GM21723 (cell line): ENCODE measurements at regions not wholly inside any gene's neighbourhood (a gene's known extent, or its start where the extent isn't known, plus 50 kb on each side); places are given as distances from the start of the nearest gene placed in this dataset.

Experiments
- ATAC-seq: cut with Tn5 transposase; IDR thresholded peaks from one replicate; pipeline ENCODE4 v1.9.1; 2021; ENCODE audit warnings: mild to moderate bottlenecking, moderate library complexity; ENCODE audit not compliant: unreplicated experiment

GRCh38 chr5:61820836-61821235 lies 485.2 kb upstream of the KIF2A start:
- ATAC-seq = no peak

- ATAC-seq = no peak
Measured at GRCh38 chr5:61821561-61821960, 484.4 kb upstream of the KIF2A start.

GRCh38 chr5:61822584-61822983 lies 483.4 kb upstream of the KIF2A start:
- ATAC-seq = no peak

- ATAC-seq = no peak
Measured at GRCh38 chr5:61823065-61823464, 482.9 kb upstream of the KIF2A start.

DNA sequence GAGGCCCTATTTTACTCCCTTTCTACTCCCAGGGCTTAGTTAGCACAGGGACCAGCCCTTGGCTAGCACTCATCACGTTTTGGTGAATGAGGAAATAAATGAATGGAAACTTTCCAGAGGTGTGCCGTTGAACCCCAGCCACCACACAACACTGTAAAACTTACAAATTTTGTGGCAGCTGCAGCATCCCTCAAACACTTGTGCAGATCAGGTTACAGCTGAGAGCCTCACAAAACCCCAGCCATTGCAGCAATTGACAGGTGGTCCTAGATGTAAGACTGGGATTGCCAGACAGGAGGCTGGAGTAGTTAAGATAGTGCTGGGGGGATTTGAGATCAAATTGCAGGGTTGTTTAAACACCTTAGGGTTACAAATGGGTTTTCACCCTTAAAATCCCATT lies 482.2 kb upstream of the KIF2A start:
- ATAC-seq = no peak

DNA sequence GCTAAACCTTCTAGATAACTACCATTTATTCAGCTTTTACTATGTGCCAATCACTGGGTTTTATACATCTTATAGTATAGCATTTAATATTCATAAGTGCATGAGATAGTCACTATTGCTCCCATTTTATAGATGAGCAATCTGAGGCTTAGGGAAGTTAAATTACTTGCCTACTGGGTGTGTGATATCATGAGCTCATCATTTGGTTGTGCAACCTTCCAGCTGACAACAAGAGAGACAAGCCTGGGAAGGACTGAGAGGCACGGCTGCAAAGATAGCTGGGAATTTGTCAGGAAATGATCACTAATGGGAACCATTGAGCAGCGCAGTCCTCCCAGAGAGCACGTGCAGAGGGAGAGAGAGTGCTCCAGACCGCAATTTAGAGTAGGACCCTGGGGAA lies 481.6 kb upstream of the KIF2A start:
- ATAC-seq = no peak

- no peak for ATAC-seq
Measured at GRCh38 chr5:61827445-61827975, 478.5 kb upstream of the KIF2A start.

DNA sequence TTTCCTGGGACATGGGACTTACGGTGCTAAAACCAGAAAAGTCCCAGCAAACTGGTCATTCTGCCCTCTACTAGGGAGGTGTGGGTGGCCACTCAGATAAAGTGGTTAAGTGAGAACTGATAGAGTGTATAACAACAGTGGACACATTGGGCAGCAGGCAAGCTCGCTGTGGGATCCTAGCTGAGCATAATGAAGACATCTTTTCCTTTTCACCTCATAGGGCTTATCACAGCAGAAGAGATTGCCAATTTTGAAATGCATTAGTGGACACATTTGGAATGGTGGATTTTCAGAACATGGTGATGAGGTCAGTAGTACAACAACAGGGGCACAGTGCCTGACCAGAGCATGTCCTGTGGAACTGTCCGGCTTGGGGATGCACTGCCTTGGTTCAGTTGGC lies 477.1 kb upstream of the KIF2A start:
- ATAC-seq = no peak

- no peak for ATAC-seq
Measured at GRCh38 chr5:61831736-61832135, 474.3 kb upstream of the KIF2A start.

GRCh38 chr5:61837788-61838187 lies 468.2 kb upstream of the KIF2A start:
- no peak for ATAC-seq

DNA sequence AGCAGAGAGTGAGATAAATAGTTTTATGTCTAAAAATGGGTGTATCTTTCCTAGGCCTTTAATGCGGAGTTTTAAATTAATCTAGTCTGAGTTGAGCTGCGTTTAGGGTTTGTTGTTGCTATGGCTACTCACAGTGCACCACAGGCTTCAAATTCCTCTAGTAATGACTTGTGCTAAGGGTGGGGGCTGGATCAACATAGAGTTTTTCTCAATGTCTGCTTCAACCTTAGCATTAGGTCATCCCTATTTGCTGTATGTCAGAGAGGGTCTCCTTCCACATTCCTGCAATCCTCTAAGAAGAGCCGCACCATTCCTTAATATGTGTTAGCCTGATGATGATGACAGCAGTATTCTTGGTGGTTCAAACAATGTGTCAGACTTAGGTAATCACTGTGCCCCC lies 465.6 kb upstream of the KIF2A start:
- no peak for ATAC-seq

GRCh38 chr5:61842840-61843239 lies 463.2 kb upstream of the KIF2A start:
- no peak for ATAC-seq

DNA sequence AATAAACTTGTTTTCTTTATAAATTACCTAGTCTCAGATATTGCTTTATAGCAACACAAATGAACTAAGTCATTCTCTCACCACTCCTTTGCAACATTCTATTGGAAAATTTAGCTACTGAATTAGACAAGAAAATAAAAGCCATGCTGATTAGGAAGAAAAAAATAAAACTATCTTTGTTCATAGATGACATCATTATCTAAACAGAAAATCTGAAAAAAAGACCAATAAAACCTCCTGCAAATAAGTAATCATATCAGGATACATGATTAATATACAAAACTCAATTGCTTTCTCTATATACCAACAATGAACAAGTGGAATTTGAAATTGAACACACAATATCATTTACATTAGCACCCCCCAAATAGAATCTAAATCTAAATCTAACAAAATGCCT lies 455.3 kb upstream of the KIF2A start:
- ATAC-seq = no peak

DNA sequence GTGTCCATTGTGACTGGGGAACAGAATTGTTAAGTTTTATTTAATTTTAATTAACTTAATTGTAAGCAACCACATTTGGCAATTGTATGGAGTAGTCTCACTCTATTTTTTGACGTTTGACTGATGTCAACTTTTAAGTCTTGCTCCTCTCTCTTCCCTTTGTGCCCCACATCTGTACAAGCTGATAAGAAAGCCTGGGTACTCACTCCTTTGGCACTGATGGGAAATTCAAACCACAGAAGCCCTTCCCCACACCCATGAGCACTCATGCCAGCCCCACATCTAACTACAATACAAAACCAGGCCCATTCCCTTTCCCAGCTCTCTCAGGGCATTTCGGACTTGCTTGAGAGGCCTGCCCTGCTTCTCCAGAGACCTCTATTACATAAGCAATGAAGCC lies 451.5 kb upstream of the KIF2A start:
- no peak for ATAC-seq

DNA sequence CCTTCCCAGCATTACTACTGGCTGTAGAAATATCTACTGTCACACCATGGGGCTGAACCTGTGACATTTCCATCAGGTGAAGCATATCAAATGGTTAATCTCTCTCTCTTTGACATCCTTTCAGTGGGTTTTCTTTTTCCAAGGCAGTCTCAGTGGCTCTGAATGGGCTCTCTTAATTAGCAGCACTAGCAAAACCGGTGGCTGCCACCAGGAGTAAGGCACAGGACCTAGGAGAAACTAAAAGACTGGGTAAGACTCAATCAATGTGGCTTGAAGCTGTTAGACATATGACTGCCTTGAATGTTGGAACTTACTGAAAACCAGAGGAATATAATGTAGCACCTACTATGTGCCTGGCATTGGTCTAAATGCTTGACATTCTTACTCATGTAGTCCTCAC lies 445.0 kb upstream of the KIF2A start:
- ATAC-seq = no peak

DNA sequence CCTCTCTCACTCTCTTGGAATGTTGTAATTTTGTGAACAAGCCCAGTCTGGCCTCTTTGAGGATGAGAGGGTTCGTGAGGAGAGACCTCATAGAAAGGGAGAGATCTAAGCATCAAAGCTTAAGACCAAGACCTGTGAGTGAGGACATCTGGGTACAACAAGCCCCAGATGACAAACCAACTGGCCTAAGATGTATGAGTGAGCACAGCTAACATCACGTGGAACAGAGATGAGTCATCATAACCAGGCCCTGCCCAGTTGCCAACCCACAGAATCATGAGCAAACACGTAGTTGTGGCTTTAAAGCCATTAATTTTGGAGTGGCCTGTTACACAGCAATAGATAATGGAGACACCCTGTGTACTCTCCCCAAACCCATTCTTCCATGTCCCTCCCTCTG lies 439.1 kb upstream of the KIF2A start:
- peak; percentile 69 for ATAC-seq

- no peak for ATAC-seq
Measured at GRCh38 chr5:61869333-61869732, 436.7 kb upstream of the KIF2A start.

DNA sequence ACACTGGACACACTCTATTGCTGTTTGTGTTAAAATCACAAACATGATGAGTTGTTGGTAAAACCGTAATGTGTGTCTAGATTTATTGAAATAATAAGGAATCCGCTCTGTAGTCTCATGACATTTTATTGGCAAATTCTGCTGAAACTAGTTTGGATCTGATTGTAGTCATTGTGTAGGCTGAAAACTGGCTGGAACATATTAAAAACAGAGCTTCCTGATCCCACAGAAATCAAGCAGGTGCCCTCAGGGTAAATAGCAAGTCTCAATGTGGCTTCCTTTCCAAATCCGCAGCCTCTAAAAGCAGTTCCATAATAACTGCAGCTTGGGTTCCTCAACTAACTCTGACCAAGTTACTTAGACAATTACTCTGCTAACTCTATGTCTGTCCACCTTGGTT lies 427.5 kb upstream of the KIF2A start:
- ATAC-seq = no peak

GRCh38 chr5:61881821-61882487 lies 424.1 kb upstream of the KIF2A start:
- no peak for ATAC-seq

DNA sequence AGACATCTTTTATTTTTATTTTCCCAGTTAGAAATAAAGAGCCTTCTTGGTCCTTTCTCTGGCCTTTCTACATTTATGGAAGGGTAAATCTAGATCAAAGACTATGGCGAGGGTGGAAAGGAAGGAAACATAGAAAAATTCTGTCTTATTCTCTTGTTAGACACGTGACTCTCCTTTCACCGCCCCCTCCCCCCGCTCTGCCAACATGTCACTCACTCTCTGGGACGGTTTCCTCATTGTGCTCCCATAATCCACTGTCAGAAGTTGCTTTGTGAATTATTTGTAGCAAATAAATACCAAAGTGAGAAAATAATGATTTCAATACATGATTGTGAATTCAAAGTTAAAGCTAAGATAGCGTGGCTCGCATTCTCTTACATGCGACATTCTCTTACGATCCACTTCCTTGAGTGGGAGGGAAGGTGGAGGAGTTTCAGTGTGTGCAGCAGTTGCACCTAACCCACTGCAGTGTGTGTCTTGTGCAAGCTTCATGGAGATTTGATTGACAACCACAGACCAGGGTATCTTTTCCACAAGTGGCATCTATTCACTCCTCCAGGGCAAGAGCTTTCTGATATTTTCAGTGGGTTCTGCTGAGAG lies 423.0 kb upstream of the KIF2A start:
- ATAC-seq = no peak

DNA sequence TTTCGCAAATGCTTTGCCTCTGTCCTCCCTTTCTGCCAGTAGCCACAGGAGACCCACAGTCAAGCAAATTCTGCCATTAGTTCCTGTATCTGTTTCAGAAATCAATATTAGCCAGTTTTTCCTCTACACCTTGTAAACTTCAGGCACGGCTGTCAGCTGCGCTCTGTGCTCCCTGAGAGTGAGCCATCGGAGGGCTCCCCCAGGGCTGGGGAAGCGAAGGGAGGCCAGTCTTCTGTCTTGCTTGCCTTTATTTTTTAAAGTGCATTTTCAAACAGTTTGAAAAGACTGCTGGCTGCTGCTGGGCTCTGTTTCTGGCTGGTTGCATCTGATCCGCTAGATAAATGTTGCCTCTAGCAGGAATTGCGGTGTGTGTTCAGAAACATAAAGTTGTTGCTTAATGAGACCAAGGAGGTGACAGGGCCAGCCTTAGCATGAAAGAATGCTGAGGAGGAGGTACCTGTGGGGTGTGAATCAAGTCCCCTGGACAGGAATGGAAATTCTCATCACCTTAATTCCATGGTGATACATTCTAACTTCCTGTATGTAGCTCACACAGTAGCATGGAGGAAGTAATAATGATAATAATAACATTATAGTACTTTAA lies 421.7 kb upstream of the KIF2A start:
- no peak for ATAC-seq

DNA sequence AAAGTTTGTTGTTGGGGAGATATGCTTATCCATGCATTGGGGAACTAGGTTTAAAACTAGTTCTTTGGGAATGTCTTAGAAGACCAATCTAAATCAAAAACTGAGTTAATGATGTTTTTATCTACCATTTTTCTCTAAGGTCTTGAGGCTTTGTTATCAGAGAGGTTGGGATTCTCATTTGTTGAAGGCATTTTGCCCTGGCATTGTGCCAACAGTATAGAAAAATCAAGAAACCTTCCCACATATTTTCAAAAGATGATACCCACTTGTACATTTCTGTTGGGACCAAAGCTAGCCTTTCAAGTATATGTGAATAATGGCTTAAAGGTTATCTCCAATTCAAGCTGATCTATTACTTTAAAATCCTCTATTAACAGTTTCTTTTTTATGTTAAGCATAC lies 419.8 kb upstream of the KIF2A start:
- no peak for ATAC-seq
